ENCODE measurements at regions not wholly inside any gene's neighbourhood (a gene's known extent, or its start where the extent isn't known, plus 50 kb on each side); places are given as distances from the start of the nearest gene placed in this dataset.
"Not testable (repeated sequence)": the region's sequence is repeated elsewhere in the genome, so short reads cannot be mapped to it uniquely, and the experiment has no call there.

DNA sequence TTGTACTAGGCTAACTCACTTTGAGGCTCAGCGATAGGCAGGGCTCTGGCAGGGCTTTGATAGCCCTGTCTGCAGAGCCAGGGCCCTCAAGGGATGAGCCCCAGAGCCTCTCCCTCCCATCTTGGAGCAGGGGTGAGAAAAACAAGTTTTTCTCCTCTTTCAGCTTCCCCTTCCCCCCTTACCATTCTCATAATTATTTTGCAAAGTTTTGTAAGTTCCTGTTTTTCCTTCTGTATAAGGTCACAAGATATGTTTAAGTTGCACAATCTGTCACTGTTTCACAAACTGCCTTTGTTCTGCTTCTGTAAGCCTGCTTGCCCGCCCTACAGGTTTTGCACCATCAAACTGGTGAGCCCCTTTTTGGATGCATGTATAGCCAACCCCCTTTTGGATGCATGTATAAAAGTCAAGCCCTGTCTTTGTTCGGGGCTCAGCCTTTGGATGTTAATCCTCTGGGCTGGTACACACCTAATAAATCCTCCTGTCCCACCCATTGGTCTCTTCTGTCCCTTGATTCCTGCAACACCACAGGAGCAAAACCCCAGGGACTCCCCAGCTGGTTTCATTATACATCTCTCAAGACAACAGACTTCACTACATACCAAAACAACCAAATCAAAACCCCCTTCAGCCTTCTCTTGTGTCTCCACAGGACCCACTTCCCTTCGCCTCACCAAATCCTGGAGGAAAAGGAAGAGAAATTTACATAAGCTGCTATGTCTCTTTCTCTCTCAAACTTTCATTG lies 52.5 kb upstream of the RESF1 start:
- DNase-seq (ENCODE audit: low spot score), result no peak
- no peak for TF ChIP-seq CTCF (IDR thresholded peaks at IDR 0.05; ENCODE audit: extremely low read depth, missing control alignments)

- TF ChIP-seq CTCF (IDR thresholded peaks at IDR 0.05; ENCODE audit: extremely low read depth, missing control alignments), result no peak
- no peak for DNase-seq (ENCODE audit: low spot score)
These were observed 56.2 kb upstream of the RESF1 start for GRCh38 chr12:31903025-31903424.

- no peak for DNase-seq (ENCODE audit: low spot score)
- no peak for TF ChIP-seq CTCF (IDR thresholded peaks at IDR 0.05; ENCODE audit: extremely low read depth, missing control alignments)
These were observed 58.9 kb upstream of the RESF1 start for GRCh38 chr12:31900271-31900670.

DNA sequence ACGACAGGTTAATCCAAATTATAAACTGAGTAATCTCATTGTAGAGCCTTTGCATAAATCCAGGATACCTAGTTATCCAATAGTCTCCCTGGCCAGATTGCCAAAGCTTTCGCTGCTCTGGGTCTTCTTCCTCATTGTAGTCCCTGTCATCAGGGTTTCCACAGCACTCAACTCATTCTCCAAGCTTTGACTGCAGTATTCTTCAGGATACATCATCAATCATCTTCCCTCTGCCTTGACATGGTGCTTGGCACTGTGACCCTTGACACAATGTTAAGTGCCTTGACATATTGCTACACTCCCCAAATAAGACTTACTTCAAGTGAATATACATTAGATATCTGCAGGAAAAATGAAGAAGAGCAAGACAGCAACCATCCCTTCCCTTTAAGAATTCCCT lies 60.1 kb upstream of the RESF1 start:
- no peak for DNase-seq (ENCODE audit: low spot score)
- no peak for TF ChIP-seq CTCF (IDR thresholded peaks at IDR 0.05; ENCODE audit: extremely low read depth, missing control alignments)

DNA sequence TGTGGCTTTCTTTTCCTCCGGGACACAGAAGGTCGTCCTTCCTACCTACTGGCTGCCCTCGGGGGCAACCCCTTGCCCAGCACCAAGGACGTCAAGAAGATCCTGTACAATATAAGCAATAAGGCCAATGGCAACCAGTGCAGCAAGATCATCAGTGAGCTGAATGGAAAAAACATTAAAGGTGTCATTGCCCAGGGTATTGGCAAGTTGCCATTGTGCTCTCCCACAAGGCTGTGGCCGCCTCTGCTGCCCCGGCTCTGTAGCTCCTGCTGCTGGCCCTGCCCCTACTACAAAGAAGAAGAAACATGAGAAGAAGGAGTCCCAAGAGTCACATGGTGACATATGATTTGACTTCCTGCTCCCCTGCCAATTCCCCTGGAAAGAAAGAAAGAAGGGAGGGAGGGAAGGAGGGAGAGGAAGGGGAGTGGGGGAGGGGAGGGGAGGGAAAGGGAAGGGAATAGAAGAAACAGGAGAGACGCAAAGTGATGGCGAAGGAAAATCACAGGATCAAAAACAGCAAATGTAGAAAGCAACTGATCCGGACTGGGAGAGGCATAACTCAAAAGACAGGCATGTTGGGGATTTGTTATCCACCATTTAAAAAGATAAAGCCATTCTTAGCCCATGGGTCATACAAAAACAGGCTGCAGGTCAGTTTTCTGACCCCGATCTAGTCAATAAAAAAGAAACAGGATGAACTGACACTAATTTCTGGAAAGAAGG lies 61.3 kb upstream of the RESF1 start:
- TF ChIP-seq CTCF (IDR thresholded peaks at IDR 0.05; ENCODE audit: extremely low read depth, missing control alignments), result no peak
- no peak for DNase-seq (ENCODE audit: low spot score)

- DNase-seq (ENCODE audit: low spot score), result not testable (repeated sequence)
These were observed 62.1 kb upstream of the RESF1 start for GRCh38 chr12:31897092-31897491.

GRCh38 chr12:31896514-31897039 lies 62.6 kb upstream of the RESF1 start:
- peak; percentile 86 for DNase-seq (ENCODE audit: low spot score)
- no peak for TF ChIP-seq CTCF (IDR thresholded peaks at IDR 0.05; ENCODE audit: extremely low read depth, missing control alignments)

All from GM20000 (cell line).